HEK293 (cell line): ENCODE measurements at regions not wholly inside any gene's neighbourhood (a gene's known extent, or its start where the extent isn't known, plus 50 kb on each side); places are given as distances from the start of the nearest gene placed in this dataset.

ENCODE experiments used
- CTCF ChIA-PET: fragments of 350-600 bp; formaldehyde crosslinking; extraction: SDS; loops from one replicate; lab custom pipeline; 2021; ENCODE audit warnings: antibody characterized with exemption; lab: Yijun Ruan, JAX
- POLR2A ChIA-PET: fragments of 300-600 bp; formaldehyde crosslinking; extraction: SDS; loops from one replicate; lab custom pipeline; 2020; ENCODE audit warnings: antibody characterized with exemption, inconsistent platforms; lab: Yijun Ruan, JAX
- H3K27ac ChIP-seq: fragments of 200-500 bp; sonication (Bioruptor generic); 2 replicates; pipeline ENCODE4 v1.5.1; 2014; ENCODE audit warnings: low read depth, low read length, control low read depth, inconsistent platforms; ENCODE audit errors: extremely low read depth
- H3K36me3 ChIP-seq, 2 experiments: fragments of 200-500 bp in 1 of 2; sonication (Bioruptor generic) in 1 of 2; 1 replicate in 1 of 2; 2 replicates in 1 of 2; pipeline ENCODE4 v1.5.1; 2014 to 2017; ENCODE audit warnings: inconsistent platforms in 2 of 2, low read length in 2 of 2; ENCODE audit not compliant: control insufficient read depth in 2 of 2, insufficient read depth in 1 of 2
- H3K4me1 ChIP-seq: fragments of 200-500 bp; sonication (Bioruptor generic); 2 replicates; pipeline ENCODE4 v1.5.1; 2014; ENCODE audit warnings: mild to moderate bottlenecking, low read length, inconsistent platforms; ENCODE audit not compliant: control insufficient read depth, insufficient read depth
- H3K4me3 ChIP-seq: 2 replicates; pipeline ENCODE4 v1.5.1; 2011; ENCODE audit warnings: low read depth, mild to moderate bottlenecking, control low read depth, low read length, moderate library complexity
- H3K9me3 ChIP-seq: fragments of 200-500 bp; sonication (Bioruptor generic); 2 replicates; pipeline ENCODE4 v1.5.1; 2014; ENCODE audit warnings: low read depth, low read length, inconsistent platforms; ENCODE audit not compliant: control insufficient read depth, insufficient read depth
- BCL11A ChIP-seq: fragments of 450-650 bp; formaldehyde crosslinking; IDR thresholded peaks from 2 replicates; pipeline ENCODE4 v1.5.1; 2016; ENCODE audit warnings: low read depth, missing biosample characterization, missing genetic modification characterization
- SALL2 ChIP-seq: fragments of 450-650 bp; formaldehyde crosslinking; IDR thresholded peaks from 2 replicates; pipeline ENCODE4 v1.5.0; 2017; ENCODE audit warnings: missing biosample characterization, mild to moderate bottlenecking, missing genetic modification characterization, borderline replicate concordance
- SP3 ChIP-seq: fragments of 450-650 bp; formaldehyde crosslinking; IDR thresholded peaks from 2 replicates; pipeline ENCODE4 v1.5.1; 2016; ENCODE audit warnings: missing biosample characterization, missing genetic modification characterization
- YY1 ChIP-seq: fragments of 450-650 bp; formaldehyde crosslinking; IDR thresholded peaks from 2 replicates; pipeline ENCODE4 v1.5.1; 2018; ENCODE audit warnings: missing biosample characterization, missing genetic modification characterization
- ZBTB1 ChIP-seq: fragments of 450-650 bp; formaldehyde crosslinking; IDR thresholded peaks from 2 replicates; pipeline ENCODE4 v1.5.1; 2016; ENCODE audit warnings: missing biosample characterization, missing genetic modification characterization
- ZBTB8A ChIP-seq: fragments of 450-650 bp; formaldehyde crosslinking; IDR thresholded peaks from 2 replicates; pipeline ENCODE4 v1.5.1; 2016; ENCODE audit warnings: missing biosample characterization, missing genetic modification characterization
- ZIC2 ChIP-seq: fragments of 450-650 bp; formaldehyde crosslinking; IDR thresholded peaks from 2 replicates; pipeline ENCODE4 v1.5.1; 2016; ENCODE audit warnings: missing biosample characterization, missing genetic modification characterization
- ZNF16 ChIP-seq: fragments of 450-650 bp; formaldehyde crosslinking; IDR thresholded peaks from 2 replicates; pipeline ENCODE4 v1.5.1; 2016; ENCODE audit warnings: low read depth, missing biosample characterization, missing genetic modification characterization
- ZNF404 ChIP-seq: fragments of 450-650 bp; formaldehyde crosslinking; IDR thresholded peaks from 2 replicates; pipeline ENCODE4 v1.5.1; 2017; ENCODE audit warnings: missing biosample characterization, missing genetic modification characterization
- ZNF48 ChIP-seq: fragments of 450-650 bp; formaldehyde crosslinking; IDR thresholded peaks from 2 replicates; pipeline ENCODE4 v1.5.1; 2016; ENCODE audit warnings: missing biosample characterization, missing genetic modification characterization
- ZNF654 ChIP-seq: fragments of 450-650 bp; formaldehyde crosslinking; IDR thresholded peaks from 2 replicates; pipeline ENCODE4 v1.5.1; 2016; ENCODE audit warnings: low read depth, missing biosample characterization, missing genetic modification characterization
- ZNF830 ChIP-seq: fragments of 450-650 bp; IDR thresholded peaks from 2 replicates; pipeline ENCODE4 v1.5.0; 2018; ENCODE audit warnings: missing biosample characterization, missing genetic modification characterization, low read depth, mild to moderate bottlenecking, moderate library complexity
- TF ChIP-seq, protein P1 (sequence below): fragments of 450-650 bp; formaldehyde crosslinking; IDR thresholded peaks from 2 replicates; pipeline ENCODE4 v1.5.1; 2016; ENCODE audit warnings: missing biosample characterization, missing genetic modification characterization
- TF ChIP-seq, protein P2 (sequence below): fragments of 450-650 bp; formaldehyde crosslinking; IDR thresholded peaks from 2 replicates; pipeline ENCODE4 v1.5.1; 2016; ENCODE audit warnings: missing biosample characterization, missing genetic modification characterization, borderline replicate concordance
- TF ChIP-seq, protein P3 (sequence below): fragments of 450-650 bp; formaldehyde crosslinking; IDR thresholded peaks from 2 replicates; pipeline ENCODE4 v1.5.1; 2016; ENCODE audit warnings: missing biosample characterization, missing genetic modification characterization
- TF ChIP-seq, protein P4 (sequence below): fragments of 450-650 bp; IDR thresholded peaks from 2 replicates; pipeline ENCODE4 v1.5.1; 2018; ENCODE audit warnings: missing biosample characterization, mild to moderate bottlenecking, missing genetic modification characterization
- TF ChIP-seq, protein P5 (sequence below): fragments of 450-650 bp; formaldehyde crosslinking; IDR thresholded peaks from 2 replicates; pipeline ENCODE4 v1.5.1; 2016; ENCODE audit warnings: missing biosample characterization, missing genetic modification characterization
- TF ChIP-seq, protein P6 (sequence below): fragments of 450-650 bp; formaldehyde crosslinking; IDR thresholded peaks from 2 replicates; pipeline ENCODE4 v1.5.1; 2016; ENCODE audit warnings: missing biosample characterization, missing genetic modification characterization

DNA sequence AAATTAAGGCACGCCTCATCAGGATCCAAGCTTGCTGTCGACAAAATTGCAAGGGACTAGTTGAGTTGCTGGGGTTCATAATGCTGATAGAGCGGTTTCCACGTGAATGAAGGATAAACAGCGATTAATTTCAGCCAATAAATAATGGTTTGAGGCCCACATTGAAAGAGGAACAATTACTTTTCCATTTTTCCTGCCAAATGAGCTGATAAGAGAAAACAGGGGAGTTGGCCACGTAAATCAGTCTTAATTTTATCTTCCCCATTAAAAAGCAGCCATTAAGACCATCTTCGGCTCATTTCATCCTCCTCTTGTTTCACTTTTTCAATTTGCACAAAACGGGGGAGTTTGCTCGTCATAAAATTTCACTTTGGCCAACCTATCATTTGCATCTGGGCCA is 235.5 kb upstream of the RRP15 start:
- Histone ChIP-seq H3K4me1 (no peaks in the 10 kb centered on the region), H3K9me3 (no peaks in the 10 kb centered on the region), H3K4me3 (no peak overlapping the region), H3K36me3 (no peaks in the 10 kb centered on the region), H3K27ac (no peak overlapping the region)
- ChIA-PET CTCF (interaction anchor here (0.6 kb wide), 1 partner anchor 555 kb away, joined by 3 read pairs; no protein-coding TSS in a partner anchor), POLR2A (no interaction called here)
- TF ChIP-seq SALL2 (tag by site-specific recombination) (no peak), SP3 (no peak), BCL11A (no peak), ZBTB1 (tag by site-specific recombination) (no peak), ZNF48 (tag by site-specific recombination) (no peak), ZNF404 (tag by site-specific recombination) (no peak), ZNF16 (tag by site-specific recombination) (no peak), ZNF830 (tag by site-specific recombination) (no peak), ZNF654 (tag by site-specific recombination) (no peak), ZBTB8A (no peak)
- TF ChIP-seq, protein P1, sequence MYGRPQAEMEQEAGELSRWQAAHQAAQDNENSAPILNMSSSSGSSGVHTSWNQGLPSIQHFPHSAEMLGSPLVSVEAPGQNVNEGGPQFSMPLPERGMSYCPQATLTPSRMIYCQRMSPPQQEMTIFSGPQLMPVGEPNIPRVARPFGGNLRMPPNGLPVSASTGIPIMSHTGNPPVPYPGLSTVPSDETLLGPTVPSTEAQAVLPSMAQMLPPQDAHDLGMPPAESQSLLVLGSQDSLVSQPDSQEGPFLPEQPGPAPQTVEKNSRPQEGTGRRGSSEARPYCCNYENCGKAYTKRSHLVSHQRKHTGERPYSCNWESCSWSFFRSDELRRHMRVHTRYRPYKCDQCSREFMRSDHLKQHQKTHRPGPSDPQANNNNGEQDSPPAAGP (tag by site-specific recombination): no peak
- TF ChIP-seq, protein P2, sequence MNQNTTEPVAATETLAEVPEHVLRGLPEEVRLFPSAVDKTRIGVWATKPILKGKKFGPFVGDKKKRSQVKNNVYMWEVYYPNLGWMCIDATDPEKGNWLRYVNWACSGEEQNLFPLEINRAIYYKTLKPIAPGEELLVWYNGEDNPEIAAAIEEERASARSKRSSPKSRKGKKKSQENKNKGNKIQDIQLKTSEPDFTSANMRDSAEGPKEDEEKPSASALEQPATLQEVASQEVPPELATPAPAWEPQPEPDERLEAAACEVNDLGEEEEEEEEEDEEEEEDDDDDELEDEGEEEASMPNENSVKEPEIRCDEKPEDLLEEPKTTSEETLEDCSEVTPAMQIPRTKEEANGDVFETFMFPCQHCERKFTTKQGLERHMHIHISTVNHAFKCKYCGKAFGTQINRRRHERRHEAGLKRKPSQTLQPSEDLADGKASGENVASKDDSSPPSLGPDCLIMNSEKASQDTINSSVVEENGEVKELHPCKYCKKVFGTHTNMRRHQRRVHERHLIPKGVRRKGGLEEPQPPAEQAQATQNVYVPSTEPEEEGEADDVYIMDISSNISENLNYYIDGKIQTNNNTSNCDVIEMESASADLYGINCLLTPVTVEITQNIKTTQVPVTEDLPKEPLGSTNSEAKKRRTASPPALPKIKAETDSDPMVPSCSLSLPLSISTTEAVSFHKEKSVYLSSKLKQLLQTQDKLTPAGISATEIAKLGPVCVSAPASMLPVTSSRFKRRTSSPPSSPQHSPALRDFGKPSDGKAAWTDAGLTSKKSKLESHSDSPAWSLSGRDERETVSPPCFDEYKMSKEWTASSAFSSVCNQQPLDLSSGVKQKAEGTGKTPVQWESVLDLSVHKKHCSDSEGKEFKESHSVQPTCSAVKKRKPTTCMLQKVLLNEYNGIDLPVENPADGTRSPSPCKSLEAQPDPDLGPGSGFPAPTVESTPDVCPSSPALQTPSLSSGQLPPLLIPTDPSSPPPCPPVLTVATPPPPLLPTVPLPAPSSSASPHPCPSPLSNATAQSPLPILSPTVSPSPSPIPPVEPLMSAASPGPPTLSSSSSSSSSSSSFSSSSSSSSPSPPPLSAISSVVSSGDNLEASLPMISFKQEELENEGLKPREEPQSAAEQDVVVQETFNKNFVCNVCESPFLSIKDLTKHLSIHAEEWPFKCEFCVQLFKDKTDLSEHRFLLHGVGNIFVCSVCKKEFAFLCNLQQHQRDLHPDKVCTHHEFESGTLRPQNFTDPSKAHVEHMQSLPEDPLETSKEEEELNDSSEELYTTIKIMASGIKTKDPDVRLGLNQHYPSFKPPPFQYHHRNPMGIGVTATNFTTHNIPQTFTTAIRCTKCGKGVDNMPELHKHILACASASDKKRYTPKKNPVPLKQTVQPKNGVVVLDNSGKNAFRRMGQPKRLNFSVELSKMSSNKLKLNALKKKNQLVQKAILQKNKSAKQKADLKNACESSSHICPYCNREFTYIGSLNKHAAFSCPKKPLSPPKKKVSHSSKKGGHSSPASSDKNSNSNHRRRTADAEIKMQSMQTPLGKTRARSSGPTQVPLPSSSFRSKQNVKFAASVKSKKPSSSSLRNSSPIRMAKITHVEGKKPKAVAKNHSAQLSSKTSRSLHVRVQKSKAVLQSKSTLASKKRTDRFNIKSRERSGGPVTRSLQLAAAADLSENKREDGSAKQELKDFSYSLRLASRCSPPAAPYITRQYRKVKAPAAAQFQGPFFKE (tag by site-specific recombination): no peak
- TF ChIP-seq, protein P3, sequence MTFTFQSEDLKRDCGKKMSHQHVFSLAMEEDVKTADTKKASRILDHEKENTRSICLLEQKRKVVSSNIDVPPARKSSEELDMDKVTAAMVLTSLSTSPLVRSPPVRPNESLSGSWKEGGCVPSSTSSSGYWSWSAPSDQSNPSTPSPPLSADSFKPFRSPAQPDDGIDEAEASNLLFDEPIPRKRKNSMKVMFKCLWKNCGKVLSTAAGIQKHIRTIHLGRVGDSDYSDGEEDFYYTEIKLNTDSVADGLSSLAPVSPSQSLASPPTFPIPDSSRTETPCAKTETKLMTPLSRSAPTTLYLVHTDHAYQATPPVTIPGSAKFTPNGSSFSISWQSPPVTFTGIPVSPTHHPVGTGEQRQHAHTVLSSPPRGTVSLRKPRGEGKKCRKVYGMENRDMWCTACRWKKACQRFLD (tag by site-specific recombination): no peak
- TF ChIP-seq, protein P4, sequence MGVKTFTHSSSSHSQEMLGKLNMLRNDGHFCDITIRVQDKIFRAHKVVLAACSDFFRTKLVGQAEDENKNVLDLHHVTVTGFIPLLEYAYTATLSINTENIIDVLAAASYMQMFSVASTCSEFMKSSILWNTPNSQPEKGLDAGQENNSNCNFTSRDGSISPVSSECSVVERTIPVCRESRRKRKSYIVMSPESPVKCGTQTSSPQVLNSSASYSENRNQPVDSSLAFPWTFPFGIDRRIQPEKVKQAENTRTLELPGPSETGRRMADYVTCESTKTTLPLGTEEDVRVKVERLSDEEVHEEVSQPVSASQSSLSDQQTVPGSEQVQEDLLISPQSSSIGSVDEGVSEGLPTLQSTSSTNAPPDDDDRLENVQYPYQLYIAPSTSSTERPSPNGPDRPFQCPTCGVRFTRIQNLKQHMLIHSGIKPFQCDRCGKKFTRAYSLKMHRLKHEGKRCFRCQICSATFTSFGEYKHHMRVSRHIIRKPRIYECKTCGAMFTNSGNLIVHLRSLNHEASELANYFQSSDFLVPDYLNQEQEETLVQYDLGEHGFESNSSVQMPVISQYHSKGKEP (tag by site-specific recombination): no peak

DNA sequence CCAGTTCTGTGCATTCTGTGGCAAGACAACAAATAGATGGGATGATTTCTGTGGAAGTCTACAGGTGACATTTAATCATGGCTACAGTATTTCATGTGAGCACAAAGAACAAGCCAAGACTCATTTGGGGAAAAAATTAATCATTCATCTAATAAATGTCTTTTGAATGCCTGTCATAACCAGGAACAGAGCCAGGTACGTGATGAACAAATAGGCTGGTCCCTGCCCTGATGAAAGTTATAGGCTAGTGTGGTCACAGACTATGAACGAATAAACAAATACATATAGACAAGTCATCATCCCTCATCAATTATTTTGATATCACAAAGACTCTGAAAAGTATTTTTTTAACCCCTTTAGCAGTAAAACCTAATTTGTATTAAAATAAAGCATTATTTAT is 226.4 kb upstream of the RRP15 start:
- ChIA-PET CTCF (no interaction called here), POLR2A (no interaction called here)
- Histone ChIP-seq H3K27ac (no peak overlapping the region), H3K36me3 (no peaks in the 10 kb centered on the region), H3K4me3 (no peak overlapping the region), H3K9me3 (no peaks in the 10 kb centered on the region), H3K4me1 (no peaks in the 10 kb centered on the region)
- TF ChIP-seq YY1 (no peak), ZIC2 (tag by site-specific recombination) (no peak)
- TF ChIP-seq, protein P5, sequence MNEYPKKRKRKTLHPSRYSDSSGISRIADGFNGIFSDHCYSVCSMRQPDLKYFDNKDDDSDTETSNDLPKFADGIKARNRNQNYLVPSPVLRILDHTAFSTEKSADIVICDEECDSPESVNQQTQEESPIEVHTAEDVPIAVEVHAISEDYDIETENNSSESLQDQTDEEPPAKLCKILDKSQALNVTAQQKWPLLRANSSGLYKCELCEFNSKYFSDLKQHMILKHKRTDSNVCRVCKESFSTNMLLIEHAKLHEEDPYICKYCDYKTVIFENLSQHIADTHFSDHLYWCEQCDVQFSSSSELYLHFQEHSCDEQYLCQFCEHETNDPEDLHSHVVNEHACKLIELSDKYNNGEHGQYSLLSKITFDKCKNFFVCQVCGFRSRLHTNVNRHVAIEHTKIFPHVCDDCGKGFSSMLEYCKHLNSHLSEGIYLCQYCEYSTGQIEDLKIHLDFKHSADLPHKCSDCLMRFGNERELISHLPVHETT (tag by site-specific recombination): no peak
- TF ChIP-seq, protein P6, sequence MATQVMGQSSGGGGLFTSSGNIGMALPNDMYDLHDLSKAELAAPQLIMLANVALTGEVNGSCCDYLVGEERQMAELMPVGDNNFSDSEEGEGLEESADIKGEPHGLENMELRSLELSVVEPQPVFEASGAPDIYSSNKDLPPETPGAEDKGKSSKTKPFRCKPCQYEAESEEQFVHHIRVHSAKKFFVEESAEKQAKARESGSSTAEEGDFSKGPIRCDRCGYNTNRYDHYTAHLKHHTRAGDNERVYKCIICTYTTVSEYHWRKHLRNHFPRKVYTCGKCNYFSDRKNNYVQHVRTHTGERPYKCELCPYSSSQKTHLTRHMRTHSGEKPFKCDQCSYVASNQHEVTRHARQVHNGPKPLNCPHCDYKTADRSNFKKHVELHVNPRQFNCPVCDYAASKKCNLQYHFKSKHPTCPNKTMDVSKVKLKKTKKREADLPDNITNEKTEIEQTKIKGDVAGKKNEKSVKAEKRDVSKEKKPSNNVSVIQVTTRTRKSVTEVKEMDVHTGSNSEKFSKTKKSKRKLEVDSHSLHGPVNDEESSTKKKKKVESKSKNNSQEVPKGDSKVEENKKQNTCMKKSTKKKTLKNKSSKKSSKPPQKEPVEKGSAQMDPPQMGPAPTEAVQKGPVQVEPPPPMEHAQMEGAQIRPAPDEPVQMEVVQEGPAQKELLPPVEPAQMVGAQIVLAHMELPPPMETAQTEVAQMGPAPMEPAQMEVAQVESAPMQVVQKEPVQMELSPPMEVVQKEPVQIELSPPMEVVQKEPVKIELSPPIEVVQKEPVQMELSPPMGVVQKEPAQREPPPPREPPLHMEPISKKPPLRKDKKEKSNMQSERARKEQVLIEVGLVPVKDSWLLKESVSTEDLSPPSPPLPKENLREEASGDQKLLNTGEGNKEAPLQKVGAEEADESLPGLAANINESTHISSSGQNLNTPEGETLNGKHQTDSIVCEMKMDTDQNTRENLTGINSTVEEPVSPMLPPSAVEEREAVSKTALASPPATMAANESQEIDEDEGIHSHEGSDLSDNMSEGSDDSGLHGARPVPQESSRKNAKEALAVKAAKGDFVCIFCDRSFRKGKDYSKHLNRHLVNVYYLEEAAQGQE (tag by site-specific recombination): no peak
